ENCODE measurements at regions not wholly inside any gene's neighbourhood (a gene's known extent, or its start where the extent isn't known, plus 50 kb on each side); places are given as distances from the start of the nearest gene placed in this dataset.

DNA sequence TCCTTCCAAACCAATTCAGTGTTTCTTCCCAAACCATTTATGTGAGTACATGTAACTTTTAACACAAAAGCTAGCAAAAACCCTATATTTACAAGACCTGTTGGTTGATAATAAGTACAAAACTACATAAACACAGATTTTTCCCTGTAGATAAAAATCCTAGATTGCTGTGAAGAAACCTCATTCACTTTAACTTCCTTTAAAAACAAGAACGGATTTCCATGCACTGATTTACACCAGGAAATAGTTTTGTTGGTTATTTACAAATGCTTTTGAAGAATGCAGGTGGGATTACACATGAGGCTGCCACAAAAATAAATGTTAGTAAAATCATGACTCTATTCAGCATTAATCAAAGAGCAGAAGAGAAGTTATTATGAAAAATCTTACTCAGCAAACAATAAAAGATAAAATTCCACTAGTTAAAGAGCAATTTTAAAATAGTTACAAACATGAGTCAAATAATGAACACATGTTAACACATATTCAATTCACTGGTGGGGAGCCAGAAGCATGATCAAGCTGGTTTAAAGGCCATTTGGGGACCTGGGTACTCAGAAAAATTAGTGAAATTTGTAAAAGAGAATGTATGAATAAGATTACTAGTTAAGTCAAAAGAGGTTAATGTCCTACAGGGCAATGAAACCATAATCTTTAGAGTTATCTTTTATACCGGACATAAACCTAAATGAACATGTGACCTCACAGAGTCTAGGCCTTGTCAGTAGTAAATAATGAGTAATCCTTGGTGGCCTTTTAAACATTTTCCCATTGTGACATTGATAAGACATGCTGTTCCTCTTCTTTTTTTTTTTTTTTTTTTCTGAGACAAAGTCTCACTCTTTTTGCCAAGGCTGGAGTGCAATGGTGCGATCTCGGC is 79.9 kb downstream of the PHLDA1 start:
- no peak for TF ChIP-seq TAF1 (IDR thresholded peaks at IDR 0.05; ENCODE audit: borderline replicate concordance, insufficient read depth, low read length)
- no peak for TF ChIP-seq POLR2AphosphoS5 (IDR thresholded peaks at IDR 0.05; ENCODE audit: low read depth, low read length)
- TF ChIP-seq, protein P1, sequence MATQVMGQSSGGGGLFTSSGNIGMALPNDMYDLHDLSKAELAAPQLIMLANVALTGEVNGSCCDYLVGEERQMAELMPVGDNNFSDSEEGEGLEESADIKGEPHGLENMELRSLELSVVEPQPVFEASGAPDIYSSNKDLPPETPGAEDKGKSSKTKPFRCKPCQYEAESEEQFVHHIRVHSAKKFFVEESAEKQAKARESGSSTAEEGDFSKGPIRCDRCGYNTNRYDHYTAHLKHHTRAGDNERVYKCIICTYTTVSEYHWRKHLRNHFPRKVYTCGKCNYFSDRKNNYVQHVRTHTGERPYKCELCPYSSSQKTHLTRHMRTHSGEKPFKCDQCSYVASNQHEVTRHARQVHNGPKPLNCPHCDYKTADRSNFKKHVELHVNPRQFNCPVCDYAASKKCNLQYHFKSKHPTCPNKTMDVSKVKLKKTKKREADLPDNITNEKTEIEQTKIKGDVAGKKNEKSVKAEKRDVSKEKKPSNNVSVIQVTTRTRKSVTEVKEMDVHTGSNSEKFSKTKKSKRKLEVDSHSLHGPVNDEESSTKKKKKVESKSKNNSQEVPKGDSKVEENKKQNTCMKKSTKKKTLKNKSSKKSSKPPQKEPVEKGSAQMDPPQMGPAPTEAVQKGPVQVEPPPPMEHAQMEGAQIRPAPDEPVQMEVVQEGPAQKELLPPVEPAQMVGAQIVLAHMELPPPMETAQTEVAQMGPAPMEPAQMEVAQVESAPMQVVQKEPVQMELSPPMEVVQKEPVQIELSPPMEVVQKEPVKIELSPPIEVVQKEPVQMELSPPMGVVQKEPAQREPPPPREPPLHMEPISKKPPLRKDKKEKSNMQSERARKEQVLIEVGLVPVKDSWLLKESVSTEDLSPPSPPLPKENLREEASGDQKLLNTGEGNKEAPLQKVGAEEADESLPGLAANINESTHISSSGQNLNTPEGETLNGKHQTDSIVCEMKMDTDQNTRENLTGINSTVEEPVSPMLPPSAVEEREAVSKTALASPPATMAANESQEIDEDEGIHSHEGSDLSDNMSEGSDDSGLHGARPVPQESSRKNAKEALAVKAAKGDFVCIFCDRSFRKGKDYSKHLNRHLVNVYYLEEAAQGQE (IDR thresholded peaks at IDR 0.05; ENCODE audit: insufficient read depth in 1 of 2, low read depth in 2 of 2, low read length in 2 of 2) = no peak

Data from PFSK-1 (cell line).